Heart left ventricle (tissue), 16 donors: ENCODE measurements at regions not wholly inside any gene's neighbourhood (a gene's known extent, or its start where the extent isn't known, plus 50 kb on each side); places are given as distances from the start of the nearest gene placed in this dataset.

Experiments used
- ATAC-seq, 4 donors: fragments of 200-7000 bp; cut with Tn5 transposase; one replicate each; pipeline ENCODE4 v1.9.1; 2020 to 2022; ENCODE audit warnings: moderate library complexity in 4 of 4, mild to moderate bottlenecking in 3 of 4, moderate number of reproducible peaks in 1 of 4
- DNase-seq, 5 donors: peaks; one replicate each; pipeline ENCODE4 v3.0.0-alpha.2; 2020
- H3K27ac ChIP-seq, 12 donors: fragments of 200-600 bp; sonication (generic) in 4 of 12; one replicate each; pipeline versions ENCODE4 v1.5.0 to v1.8.0; 2016 to 2022; ENCODE audit warnings: mild to moderate bottlenecking in 2 of 12
- H3K27me3 ChIP-seq, 9 donors: fragments of 200-600 bp; sonication (generic) in 2 of 9; one replicate each; pipeline versions ENCODE4 v1.5.1 to v1.8.0; 2016 to 2022; ENCODE audit warnings: mild to moderate bottlenecking in 3 of 9
- H3K36me3 ChIP-seq, 9 donors: fragments of 200-600 bp; sonication (generic) in 2 of 9; one replicate each; pipeline versions ENCODE4 v1.5.0 to v1.8.0; 2018 to 2022; ENCODE audit warnings: mild to moderate bottlenecking in 2 of 9
- H3K4me1 ChIP-seq, 12 donors: fragments of 200-600 bp; sonication (generic) in 4 of 12; one replicate each; pipeline versions ENCODE4 v1.5.0 to v1.8.0; 2016 to 2022; ENCODE audit warnings: mild to moderate bottlenecking in 3 of 12
- H3K4me3 ChIP-seq, 12 donors: fragments of 200-600 bp; sonication (generic) in 4 of 12; one replicate each; pipeline versions ENCODE4 v1.5.0 to v1.8.0; 2017 to 2022; ENCODE audit warnings: mild to moderate bottlenecking in 9 of 12, moderate library complexity in 4 of 12
- H3K9me3 ChIP-seq, 12 donors: fragments of 200-600 bp; sonication (generic) in 4 of 12; one replicate each; pipeline versions ENCODE4 v1.5.0 to v1.8.0; 2016 to 2022; ENCODE audit warnings: mild to moderate bottlenecking in 1 of 12
- POLR2A ChIP-seq, 2 donors: fragments of 450-650 bp; IDR thresholded peaks; one replicate each; pipeline ENCODE4 v1.6.1; 2017; ENCODE audit warnings: antibody characterized with exemption in 2 of 2, mild to moderate bottlenecking in 2 of 2, moderate library complexity in 2 of 2
- WGBS, 4 donors: extraction: QIAGEN DNeasy Blood & Tissue Kit in 2 of 4; methylation state at CpG; one replicate each; pipeline versions ENCODE4 v1.1.5 to v1.1.7; 2013 to 2018; 5-methylcytosine and 5-hydroxymethylcytosine counted together
- intact Hi-C, 10 donors: fragments of 100-400 bp; cut with DNase I; formaldehyde crosslinking; loops; one replicate each; pipeline versions ENCODE4 v1.11.1 to v1.14.2; 2022
- TF ChIP-seq, protein P1 (sequence below), 12 donors: fragments of 200-600 bp; sonication (generic) in 4 of 12; IDR thresholded peaks; one replicate each; pipeline versions ENCODE4 v1.5.0 to v1.8.0; 2018 to 2022; ENCODE audit warnings: antibody characterized with exemption in 12 of 12, mild to moderate bottlenecking in 5 of 12
- donor health status: ischemic (EF 13 %, LVEDD 7.1; RV severe dilation, severe dysfunction).
- donor health status: healthy with polysubstance abuse.
- donor health status: DM: no; HTN: yes; CAD: no.
- donor health status: DM: no; HTN: no; CAD: no.
- donor health status: ischemic (EF 25% LVEDD 6.9; RV normal size, moderate dysfunction).
- donor health status: ischemic (EF 25% LVEDD 5.7; RV mildly dilated, moderate dysfunction).
- donor health status: healthy.
- donor health status: DM: yes; HTN: yes; CAD: no.
- donor health status: ischemic (EF 35%, LVEDD 5.7; RV mildly dilated, moderate dysfunction).
- donor health status: nonischemic (EF 11% LVEDD 7.7; RV severe dilation, severe dysfunction).
- donor health status: DM: yes; HTN: yes; CAD: no.
- donor health status: PGD.
- donor health status: ischemic (EF 29% LVEDD 5.4; RV normal size, mild dysfunction).
- donor health status: nonischemic (EF 23%, LVEDD 6.1; RV moderate dilation, normal function).

DNA sequence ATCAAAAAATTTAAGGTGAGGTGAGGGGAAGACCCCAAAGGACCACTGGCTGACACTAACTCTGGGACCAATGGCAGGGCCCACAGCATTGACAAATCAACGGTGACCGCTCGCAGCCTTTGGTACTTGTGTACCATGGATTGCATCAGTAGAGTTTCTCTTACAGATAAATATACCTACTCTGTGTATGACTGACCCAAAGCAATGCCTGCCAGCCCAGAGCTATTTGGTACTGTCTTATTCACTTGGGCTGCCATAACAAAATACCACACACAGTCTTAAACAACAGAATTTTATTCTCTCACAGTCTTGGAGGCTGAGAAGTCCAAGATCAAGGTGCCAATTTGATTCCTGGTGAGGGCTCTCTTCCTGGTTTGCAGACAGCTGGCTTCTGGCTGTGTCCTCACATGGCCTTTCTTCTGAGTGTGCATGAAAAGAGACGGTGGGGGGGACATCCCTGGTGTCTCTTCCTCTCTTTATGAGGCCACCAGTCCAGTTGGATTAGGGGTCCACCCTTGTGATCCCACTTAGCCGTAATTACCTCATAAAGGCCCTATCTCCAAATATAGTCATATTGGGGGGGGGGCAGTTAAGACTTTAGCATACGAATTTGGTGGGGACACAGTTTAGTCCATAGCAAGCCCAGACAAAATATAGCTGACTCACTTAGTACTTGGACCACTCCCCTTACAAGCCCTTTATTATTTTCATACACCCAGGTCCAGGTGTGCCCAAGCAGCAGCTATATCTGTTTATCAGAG lies 336.3 kb downstream of the CD83 start:
- Histone ChIP-seq H3K27me3 (no peaks in the 10 kb centered on the region), H3K27ac (no peak overlapping the region), H3K4me3 (no peak overlapping the region), H3K36me3 (no peaks in the 10 kb centered on the region), H3K4me1 (peaks cover 0 to 73% (median 20%) of the 10 kb centered on the region in 12 donors), H3K9me3 (no peaks in the 10 kb centered on the region)
- intact Hi-C loops = no loop called here
- TF ChIP-seq, protein P1, sequence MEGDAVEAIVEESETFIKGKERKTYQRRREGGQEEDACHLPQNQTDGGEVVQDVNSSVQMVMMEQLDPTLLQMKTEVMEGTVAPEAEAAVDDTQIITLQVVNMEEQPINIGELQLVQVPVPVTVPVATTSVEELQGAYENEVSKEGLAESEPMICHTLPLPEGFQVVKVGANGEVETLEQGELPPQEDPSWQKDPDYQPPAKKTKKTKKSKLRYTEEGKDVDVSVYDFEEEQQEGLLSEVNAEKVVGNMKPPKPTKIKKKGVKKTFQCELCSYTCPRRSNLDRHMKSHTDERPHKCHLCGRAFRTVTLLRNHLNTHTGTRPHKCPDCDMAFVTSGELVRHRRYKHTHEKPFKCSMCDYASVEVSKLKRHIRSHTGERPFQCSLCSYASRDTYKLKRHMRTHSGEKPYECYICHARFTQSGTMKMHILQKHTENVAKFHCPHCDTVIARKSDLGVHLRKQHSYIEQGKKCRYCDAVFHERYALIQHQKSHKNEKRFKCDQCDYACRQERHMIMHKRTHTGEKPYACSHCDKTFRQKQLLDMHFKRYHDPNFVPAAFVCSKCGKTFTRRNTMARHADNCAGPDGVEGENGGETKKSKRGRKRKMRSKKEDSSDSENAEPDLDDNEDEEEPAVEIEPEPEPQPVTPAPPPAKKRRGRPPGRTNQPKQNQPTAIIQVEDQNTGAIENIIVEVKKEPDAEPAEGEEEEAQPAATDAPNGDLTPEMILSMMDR (IDR thresholded peaks at IDR 0.05) = no peak
- TF ChIP-seq POLR2A (IDR thresholded peaks at IDR 0.05) = no peak
- ATAC-seq (no peak), DNase-seq (no peak)
- WGBS, 4 donors = 90 to 94% (median 92%) methylated on average over 6 of the region's 6 CpGs

DNA sequence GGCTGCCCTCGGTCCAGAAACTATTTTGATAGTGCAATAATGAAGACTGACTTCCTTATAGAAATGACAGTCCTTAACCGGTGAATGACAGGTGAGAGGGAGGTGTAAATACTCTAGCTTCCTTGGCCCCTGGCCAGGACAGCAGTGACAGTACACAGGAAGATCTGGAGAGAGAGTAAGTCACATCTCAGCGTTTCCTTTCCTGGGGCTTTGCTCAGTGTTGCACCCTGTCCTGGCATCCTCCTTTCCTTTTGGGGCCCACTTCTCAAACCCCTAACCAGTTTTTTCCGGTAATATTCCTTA lies 336.9 kb downstream of the CD83 start:
- no peak overlapping the region for H3K27ac ChIP-seq
- peaks cover 0 to 70% (median 18%) of the 10 kb centered on the region in 12 donors for H3K4me1 ChIP-seq
- intact Hi-C loops = no loop called here
- H3K27me3 ChIP-seq = no peaks in the 10 kb centered on the region
- TF ChIP-seq, protein P1 (IDR thresholded peaks at IDR 0.05) = no peak
- TF ChIP-seq POLR2A (IDR thresholded peaks at IDR 0.05) = no peak
- 61 to 69% (median 64%) methylated on average over 4 of the region's 4 CpGs for WGBS, 4 donors
- DNase-seq = no peak
- ATAC-seq = no peak
- H3K4me3 ChIP-seq = no peak overlapping the region
- H3K9me3 ChIP-seq = no peaks in the 10 kb centered on the region
- H3K36me3 ChIP-seq = no peaks in the 10 kb centered on the region

DNA sequence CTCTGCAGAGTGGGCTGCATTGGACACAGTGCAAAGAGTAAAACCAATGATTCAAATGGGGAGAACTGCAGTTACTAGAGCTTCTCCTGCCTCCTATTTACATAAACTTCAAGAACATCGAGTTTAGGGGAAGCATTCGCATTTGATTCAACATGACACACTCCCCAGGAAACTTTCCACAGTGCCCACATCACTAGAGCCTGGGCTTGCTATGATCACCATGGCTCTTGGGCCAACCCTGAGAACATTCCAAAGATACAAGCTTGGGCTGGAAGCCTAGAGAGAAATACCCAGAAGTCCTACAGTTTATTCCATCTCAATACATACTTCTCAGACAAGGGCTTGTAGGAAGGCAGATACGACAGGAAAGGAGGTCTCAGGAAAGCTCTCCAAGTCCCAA lies 337.9 kb downstream of the CD83 start:
- H3K9me3 ChIP-seq = no peaks in the 10 kb centered on the region
- no peak overlapping the region for H3K27ac ChIP-seq
- H3K4me3 ChIP-seq = no peak overlapping the region
- no peaks in the 10 kb centered on the region for H3K27me3 ChIP-seq
- no peaks in the 10 kb centered on the region for H3K36me3 ChIP-seq
- TF ChIP-seq, protein P1 (IDR thresholded peaks at IDR 0.05) = no peak
- TF ChIP-seq POLR2A (IDR thresholded peaks at IDR 0.05) = no peak
- intact Hi-C loops = no loop called here
- WGBS, 4 donors = 78 to 87% (median 81%) methylated on average over 3 of the region's 3 CpGs
- H3K4me1 ChIP-seq = peaks cover 0 to 60% (median 15%) of the 10 kb centered on the region in 12 donors
- DNase-seq (no peak), ATAC-seq (no peak)

DNA sequence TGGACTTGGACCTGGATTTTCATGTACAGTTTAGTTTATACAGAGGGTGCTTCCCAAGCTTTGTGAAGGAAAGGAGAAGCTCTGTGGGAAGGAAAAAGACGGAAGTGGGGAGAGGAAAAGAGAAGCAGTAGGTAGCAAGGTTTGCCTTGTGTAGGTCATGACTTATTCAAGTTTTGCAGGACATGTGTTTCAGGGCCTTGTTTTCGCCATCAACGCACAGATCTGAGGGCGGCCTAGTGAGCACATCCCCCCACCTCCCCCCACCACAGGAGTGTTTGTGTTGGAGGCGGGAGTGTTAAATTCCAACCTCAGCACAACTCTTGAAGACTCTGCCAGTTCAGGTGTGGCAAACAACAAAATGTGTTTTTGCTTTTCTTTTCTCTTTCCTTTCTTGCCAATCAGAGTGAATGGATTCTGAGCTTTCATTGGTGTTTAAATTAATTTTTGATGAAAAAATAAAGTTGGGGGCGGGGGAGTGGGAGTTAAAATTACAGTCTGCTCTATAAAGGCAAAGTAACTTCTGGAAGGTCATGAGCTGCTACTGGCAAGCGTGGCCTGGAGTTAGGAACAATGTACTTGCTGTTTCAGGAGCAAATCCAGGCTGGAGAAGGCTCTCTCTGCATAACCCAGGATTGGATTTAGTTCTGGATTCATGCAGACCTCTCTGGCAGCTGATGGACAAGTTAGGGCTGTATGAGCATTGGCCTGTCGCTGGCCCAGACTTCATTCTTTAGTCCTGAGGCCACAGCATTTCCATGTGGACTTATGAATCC lies 338.5 kb downstream of the CD83 start:
- no peak overlapping the region for H3K4me3 ChIP-seq
- H3K27ac ChIP-seq = peak overlapping the region in 1 of 12 donors; percentile 17
- H3K36me3 ChIP-seq = no peaks in the 10 kb centered on the region
- no peaks in the 10 kb centered on the region for H3K9me3 ChIP-seq
- no peaks in the 10 kb centered on the region for H3K27me3 ChIP-seq
- 87 to 92% (median 91%) methylated on average over 8 of the region's 8 CpGs for WGBS, 4 donors
- no peak for TF ChIP-seq POLR2A (IDR thresholded peaks at IDR 0.05)
- TF ChIP-seq, protein P1 (IDR thresholded peaks at IDR 0.05) = no peak
- DNase-seq = no peak
- intact Hi-C loops = no loop called here
- peak in 2 of 4 donors; percentile 25 to 30 for ATAC-seq
- peaks cover 0 to 57% (median 15%) of the 10 kb centered on the region in 12 donors for H3K4me1 ChIP-seq
